Sigmoid colon (tissue), 4 donors: ENCODE measurements at regions not wholly inside any gene's neighbourhood (a gene's known extent, or its start where the extent isn't known, plus 50 kb on each side); places are given as distances from the start of the nearest gene placed in this dataset.

ENCODE experiments used
- CTCF ChIP-seq, 4 experiments: fragments of 450-650 bp in 3 of 4; fragments of 200-600 bp in 1 of 4; IDR thresholded peaks; one replicate each; pipeline ENCODE4 v1.5.1; 2016 to 2019; ENCODE audit warnings: antibody characterized with exemption in 4 of 4, mild to moderate bottlenecking in 3 of 4, moderate library complexity in 2 of 4
- EP300 ChIP-seq, 4 donors: sonication (generic); formaldehyde crosslinking; IDR thresholded peaks; one replicate each; pipeline ENCODE4 v1.6.1; 2017; ENCODE audit warnings: antibody characterized with exemption in 4 of 4
- POLR2A ChIP-seq, 2 donors: fragments of 450-650 bp; IDR thresholded peaks; one replicate each; pipeline ENCODE4 v1.6.1; 2016; ENCODE audit warnings: antibody characterized with exemption in 2 of 2, mild to moderate bottlenecking in 2 of 2, moderate library complexity in 2 of 2
- POLR2AphosphoS5 ChIP-seq, 4 donors: sonication (generic); formaldehyde crosslinking; IDR thresholded peaks; one replicate each; pipeline ENCODE4 v1.6.1; 2017; ENCODE audit warnings: antibody characterized with exemption in 4 of 4

GRCh38 chr12:13582421-13582820, 385.9 kb downstream of the EMP1 start:
- TF ChIP-seq POLR2AphosphoS5 (IDR thresholded peaks at IDR 0.05) (no peak), EP300 (IDR thresholded peaks at IDR 0.05) (no peak), CTCF (IDR thresholded peaks at IDR 0.05) (no peak), POLR2A (IDR thresholded peaks at IDR 0.05) (no peak)
